ENCODE measurements at regions not wholly inside any gene's neighbourhood (a gene's known extent, or its start where the extent isn't known, plus 50 kb on each side); places are given as distances from the start of the nearest gene placed in this dataset.
A peak's percentile ranks its signal among the peaks of the same experiment; 100 is the strongest.

- Histone ChIP-seq H3K9me3 (no peaks in the 10 kb centered on the region), H3K4me3 (no peak overlapping the region), H3K27me3 (no peaks in the 10 kb centered on the region), H3K36me3 (no peaks in the 10 kb centered on the region), H3K4me1 (no peaks in the 10 kb centered on the region), H3K27ac (no peak overlapping the region)
- no peak for TF ChIP-seq POLR2A (IDR thresholded peaks at IDR 0.05)
- TF ChIP-seq CTCF (IDR thresholded peaks at IDR 0.05) = no peak
- intact Hi-C loops (cut with DNase I) = no loop called here
- WGBS, 2 donors = 81 to 82% methylated on average over 8 of the region's 8 CpGs
- DNase-seq = no peak
Measured at GRCh38 chr11:62067741-62068140, 56.1 kb upstream of the INCENP start.

- WGBS, 2 donors = 67 to 83% methylated on average over 1 to 2 of the region's 2 CpGs
- TF ChIP-seq POLR2A (IDR thresholded peaks at IDR 0.05) (no peak), CTCF (IDR thresholded peaks at IDR 0.05) (no peak)
- DNase-seq = no peak
- Histone ChIP-seq H3K4me3 (no peak overlapping the region), H3K9me3 (no peaks in the 10 kb centered on the region), H3K27ac (no peak overlapping the region), H3K4me1 (no peaks in the 10 kb centered on the region), H3K36me3 (no peaks in the 10 kb centered on the region), H3K27me3 (no peaks in the 10 kb centered on the region)
- intact Hi-C loops (cut with DNase I) = no loop called here
Measured at GRCh38 chr11:62064221-62064620, 59.6 kb upstream of the INCENP start.

GRCh38 chr11:62062223-62062861, 61.5 kb upstream of the INCENP start:
- intact Hi-C loops (cut with DNase I) = no loop called here
- Histone ChIP-seq H3K4me3 (no peak overlapping the region), H3K27ac (no peak overlapping the region), H3K9me3 (no peaks in the 10 kb centered on the region), H3K36me3 (no peaks in the 10 kb centered on the region), H3K4me1 (no peaks in the 10 kb centered on the region), H3K27me3 (no peaks in the 10 kb centered on the region)
- TF ChIP-seq CTCF (IDR thresholded peaks at IDR 0.05) (no peak), POLR2A (IDR thresholded peaks at IDR 0.05) (no peak)
- WGBS, 2 donors = 74 to 76% methylated on average over 3 to 4 of the region's 4 CpGs
- no peak for DNase-seq

GRCh38 chr11:62061356-62062222, 62.2 kb upstream of the INCENP start:
- H3K4me3 ChIP-seq = no peak overlapping the region
- DNase-seq = no peak
- H3K27me3 ChIP-seq = no peaks in the 10 kb centered on the region
- no peak overlapping the region for H3K27ac ChIP-seq
- WGBS, 2 donors = 68 to 69% methylated on average over 9 to 11 of the region's 11 CpGs
- intact Hi-C loops (cut with DNase I) = no loop called here
- no peaks in the 10 kb centered on the region for H3K36me3 ChIP-seq
- no peak for TF ChIP-seq POLR2A (IDR thresholded peaks at IDR 0.05)
- peak in 2 of 6 experiments; percentile 15 to 55 for TF ChIP-seq CTCF (IDR thresholded peaks at IDR 0.05)
- no peaks in the 10 kb centered on the region for H3K4me1 ChIP-seq
- H3K9me3 ChIP-seq = no peaks in the 10 kb centered on the region

- TF ChIP-seq CTCF (IDR thresholded peaks at IDR 0.05) (no peak), POLR2A (IDR thresholded peaks at IDR 0.05) (no peak)
- H3K4me1 ChIP-seq = no peaks in the 10 kb centered on the region
- H3K36me3 ChIP-seq = no peaks in the 10 kb centered on the region
- H3K27ac ChIP-seq = no peak overlapping the region
- no peak overlapping the region for H3K4me3 ChIP-seq
- no peak for DNase-seq
- 72 to 73% methylated on average over 2 of the region's 2 CpGs for WGBS, 2 donors
- peaks cover 0 to 17% (median 0%) of the 10 kb centered on the region in 4 donors for H3K27me3 ChIP-seq
- H3K9me3 ChIP-seq = no peaks in the 10 kb centered on the region
- intact Hi-C loops (cut with DNase I) = no loop called here
Measured at GRCh38 chr11:62057069-62057468, 66.7 kb upstream of the INCENP start.
